GM06990 (cell line): ENCODE measurements at regions not wholly inside any gene's neighbourhood (a gene's known extent, or its start where the extent isn't known, plus 50 kb on each side); places are given as distances from the start of the nearest gene placed in this dataset.
"Not testable (repeated sequence)": the region's sequence is repeated elsewhere in the genome, so short reads cannot be mapped to it uniquely, and the experiment has no call there.

ENCODE experiments used
- DNase-seq: peaks from one replicate; pipeline ENCODE4 v3.0.0-alpha.2; 2011; ENCODE audit not compliant: insufficient read length; ENCODE audit errors: extremely low read depth
- H3K27me3 ChIP-seq: replicated peaks from 2 replicates; pipeline ENCODE4 v1.6.0; 2011; ENCODE audit warnings: low read length; ENCODE audit not compliant: control insufficient read depth, insufficient read depth
- H3K36me3 ChIP-seq: 2 replicates; pipeline ENCODE4 v1.5.1; 2011; ENCODE audit warnings: low read length; ENCODE audit not compliant: control insufficient read depth, insufficient read depth
- H3K4me3 ChIP-seq: replicated peaks from 2 replicates; pipeline ENCODE4 v1.5.1; 2011; ENCODE audit warnings: low read depth, mild to moderate bottlenecking, control low read depth, low read length
- CTCF ChIP-seq: IDR thresholded peaks from 2 replicates; pipeline ENCODE4 v1.5.1; 2011; ENCODE audit warnings: low read length, control low read depth, mild to moderate bottlenecking, inconsistent platforms; ENCODE audit not compliant: insufficient read depth, poor library complexity, severe bottlenecking

- Histone ChIP-seq H3K27me3 (no peaks in the 10 kb centered on the region), H3K36me3 (no peaks in the 10 kb centered on the region), H3K4me3 (no peak overlapping the region)
- no peak for TF ChIP-seq CTCF
- no peak for DNase-seq
Measured at GRCh38 chr7:156380261-156380660, 260.3 kb upstream of the RNF32 start.

GRCh38 chr7:156379324-156380070, 261.1 kb upstream of the RNF32 start:
- Histone ChIP-seq H3K27me3 (no peaks in the 10 kb centered on the region), H3K4me3 (no peak overlapping the region), H3K36me3 (no peaks in the 10 kb centered on the region)
- DNase-seq, result no peak
- no peak for TF ChIP-seq CTCF

- no peak for DNase-seq
- TF ChIP-seq CTCF, result no peak
- H3K36me3 ChIP-seq, result no peaks in the 10 kb centered on the region
- H3K4me3 ChIP-seq, result no peak overlapping the region
- H3K27me3 ChIP-seq, result no peaks in the 10 kb centered on the region
Measured at GRCh38 chr7:156378806-156379205, 261.8 kb upstream of the RNF32 start.

GRCh38 chr7:156376317-156376716, 264.3 kb upstream of the RNF32 start:
- Histone ChIP-seq H3K36me3 (no peaks in the 10 kb centered on the region), H3K27me3 (no peaks in the 10 kb centered on the region), H3K4me3 (no peak overlapping the region)
- TF ChIP-seq CTCF, result no peak
- DNase-seq, result peak; percentile 24

- no peak for TF ChIP-seq CTCF
- peak; percentile 30 for DNase-seq
- Histone ChIP-seq H3K36me3 (no peaks in the 10 kb centered on the region), H3K27me3 (no peaks in the 10 kb centered on the region), H3K4me3 (no peak overlapping the region)
Measured at GRCh38 chr7:156374335-156374734, 266.2 kb upstream of the RNF32 start.

- H3K27me3 ChIP-seq, DNase-seq, H3K36me3 ChIP-seq, H3K4me3 ChIP-seq: not testable (repeated sequence)
Measured at GRCh38 chr7:156369929-156370328, 270.6 kb upstream of the RNF32 start.
